Prostate gland (tissue), 2 donors: ENCODE measurements at regions not wholly inside any gene's neighbourhood (a gene's known extent, or its start where the extent isn't known, plus 50 kb on each side); places are given as distances from the start of the nearest gene placed in this dataset.

Experiments used
- CTCF ChIP-seq, 4 experiments: fragments of 200-600 bp in 2 of 4; fragments of 450-650 bp in 2 of 4; sonication (generic) in 2 of 4; IDR thresholded peaks; 1 replicate in 3 of 4; 2 replicates in 1 of 4; pipeline ENCODE4 v1.5.1; 2016 to 2019; ENCODE audit warnings: antibody characterized with exemption in 4 of 4, mild to moderate bottlenecking in 2 of 4, moderate library complexity in 2 of 4
- POLR2A ChIP-seq: fragments of 450-650 bp; IDR thresholded peaks from one replicate; pipeline ENCODE4 v1.6.1; 2016; ENCODE audit warnings: antibody characterized with exemption, mild to moderate bottlenecking
- POLR2AphosphoS5 ChIP-seq: sonication (generic); formaldehyde crosslinking; IDR thresholded peaks from one replicate; pipeline ENCODE4 v1.6.1; 2017; ENCODE audit warnings: antibody characterized with exemption

- no peak for TF ChIP-seq POLR2A
- no peak for TF ChIP-seq CTCF (IDR thresholded peaks at IDR 0.05)
- no peak for TF ChIP-seq POLR2AphosphoS5
Measured at GRCh38 chr15:81889485-81889881, 156.3 kb downstream of the MEX3B start.
